Hepatocyte (in vitro differentiated cells): ENCODE measurements at regions not wholly inside any gene's neighbourhood (a gene's known extent, or its start where the extent isn't known, plus 50 kb on each side); places are given as distances from the start of the nearest gene placed in this dataset.

Experiments
- CTCF ChIP-seq: fragments of 200-600 bp; sonication (generic); IDR thresholded peaks from 2 replicates; pipeline ENCODE4 v1.5.1; 2016; ENCODE audit warnings: antibody characterized with exemption, mild to moderate bottlenecking; ENCODE audit not compliant: poor library complexity
- EZH2 ChIP-seq: fragments of 200-600 bp; sonication (generic); IDR thresholded peaks from 2 replicates; pipeline ENCODE4 v1.6.1; 2016; ENCODE audit warnings: antibody characterized with exemption, mild to moderate bottlenecking, borderline replicate concordance

DNA sequence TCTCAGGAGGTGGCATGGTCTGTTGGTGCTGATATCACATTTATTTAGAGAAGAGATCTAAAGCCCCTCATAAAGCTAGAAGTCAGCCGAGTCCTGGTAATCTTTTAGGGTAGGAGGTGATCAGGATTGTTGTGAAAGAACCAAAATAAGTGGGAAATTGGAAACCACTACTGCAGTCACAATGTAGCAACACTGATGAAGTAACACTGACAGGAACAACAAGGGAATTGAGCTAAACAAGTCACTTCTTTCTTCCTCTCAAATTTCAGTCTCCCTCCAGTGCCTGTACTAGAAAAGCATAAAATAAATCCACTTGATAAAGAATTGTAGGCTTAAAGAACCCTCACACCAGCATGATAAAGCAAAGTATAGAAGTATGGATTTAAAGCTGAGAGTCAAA is 1509.0 kb downstream of the GRIK2 start:
- TF ChIP-seq EZH2: no peak
- no peak for TF ChIP-seq CTCF
